GM06990 (cell line): ENCODE measurements at regions not wholly inside any gene's neighbourhood (a gene's known extent, or its start where the extent isn't known, plus 50 kb on each side); places are given as distances from the start of the nearest gene placed in this dataset.

Experiments used
- DNase-seq: peaks from one replicate; pipeline ENCODE4 v3.0.0-alpha.2; 2011; ENCODE audit not compliant: insufficient read length; ENCODE audit errors: extremely low read depth
- H3K27me3 ChIP-seq: replicated peaks from 2 replicates; pipeline ENCODE4 v1.6.0; 2011; ENCODE audit warnings: low read length; ENCODE audit not compliant: control insufficient read depth, insufficient read depth
- H3K36me3 ChIP-seq: 2 replicates; pipeline ENCODE4 v1.5.1; 2011; ENCODE audit warnings: low read length; ENCODE audit not compliant: control insufficient read depth, insufficient read depth
- H3K4me3 ChIP-seq: replicated peaks from 2 replicates; pipeline ENCODE4 v1.5.1; 2011; ENCODE audit warnings: low read depth, mild to moderate bottlenecking, control low read depth, low read length
- TF ChIP-seq, protein P1 (sequence below): IDR thresholded peaks from 2 replicates; pipeline ENCODE4 v1.5.1; 2011; ENCODE audit warnings: low read length, control low read depth, mild to moderate bottlenecking, inconsistent platforms; ENCODE audit not compliant: insufficient read depth, poor library complexity, severe bottlenecking

DNA sequence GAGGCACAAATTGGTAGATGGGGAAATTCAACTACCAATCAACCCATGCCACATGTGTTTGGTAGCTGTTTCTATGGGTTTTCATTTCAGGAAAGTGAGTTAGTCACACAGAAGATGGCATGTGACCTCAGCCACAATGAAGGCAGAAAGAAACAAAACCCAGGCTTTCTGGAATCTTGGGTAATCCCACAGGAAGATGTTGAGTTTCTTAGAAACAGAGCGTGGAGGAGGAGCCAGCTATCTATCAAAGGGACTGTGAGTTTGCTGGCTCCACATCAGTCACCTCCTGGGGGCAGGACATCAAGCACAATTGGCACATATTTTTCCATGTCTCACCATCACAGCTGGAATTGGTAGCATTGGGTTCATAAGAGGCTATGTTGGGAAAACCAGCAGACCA lies 188.9 kb upstream of the PLXNA2 start:
- Histone ChIP-seq H3K4me3 (no peak overlapping the region), H3K36me3 (no peaks in the 10 kb centered on the region), H3K27me3 (no peaks in the 10 kb centered on the region; the same call in 1 of the 2 replicates)
- no peak for DNase-seq
- TF ChIP-seq, protein P1, sequence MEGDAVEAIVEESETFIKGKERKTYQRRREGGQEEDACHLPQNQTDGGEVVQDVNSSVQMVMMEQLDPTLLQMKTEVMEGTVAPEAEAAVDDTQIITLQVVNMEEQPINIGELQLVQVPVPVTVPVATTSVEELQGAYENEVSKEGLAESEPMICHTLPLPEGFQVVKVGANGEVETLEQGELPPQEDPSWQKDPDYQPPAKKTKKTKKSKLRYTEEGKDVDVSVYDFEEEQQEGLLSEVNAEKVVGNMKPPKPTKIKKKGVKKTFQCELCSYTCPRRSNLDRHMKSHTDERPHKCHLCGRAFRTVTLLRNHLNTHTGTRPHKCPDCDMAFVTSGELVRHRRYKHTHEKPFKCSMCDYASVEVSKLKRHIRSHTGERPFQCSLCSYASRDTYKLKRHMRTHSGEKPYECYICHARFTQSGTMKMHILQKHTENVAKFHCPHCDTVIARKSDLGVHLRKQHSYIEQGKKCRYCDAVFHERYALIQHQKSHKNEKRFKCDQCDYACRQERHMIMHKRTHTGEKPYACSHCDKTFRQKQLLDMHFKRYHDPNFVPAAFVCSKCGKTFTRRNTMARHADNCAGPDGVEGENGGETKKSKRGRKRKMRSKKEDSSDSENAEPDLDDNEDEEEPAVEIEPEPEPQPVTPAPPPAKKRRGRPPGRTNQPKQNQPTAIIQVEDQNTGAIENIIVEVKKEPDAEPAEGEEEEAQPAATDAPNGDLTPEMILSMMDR = no peak

DNA sequence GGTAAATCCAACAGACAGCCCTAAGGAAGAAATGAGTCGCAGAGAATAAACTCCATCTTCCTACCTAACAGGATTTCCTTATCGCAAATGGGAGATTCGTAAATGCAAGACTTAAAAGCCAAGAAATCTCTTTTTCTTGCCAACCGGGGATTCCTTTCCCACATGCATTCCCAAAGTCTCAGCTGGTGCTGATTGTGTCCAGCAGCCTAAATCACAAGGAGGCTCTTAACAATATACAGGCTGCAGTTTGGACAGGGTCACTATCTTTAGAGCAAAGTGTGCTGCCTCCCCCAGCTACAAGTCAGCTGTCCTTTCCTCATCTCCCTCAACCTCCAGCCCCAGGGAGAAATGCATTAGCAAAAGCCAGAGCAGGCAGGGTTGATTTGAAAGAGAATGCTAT lies 189.8 kb upstream of the PLXNA2 start:
- Histone ChIP-seq H3K4me3 (no peak overlapping the region), H3K27me3 (no peaks in the 10 kb centered on the region; the same call in 1 of the 2 replicates), H3K36me3 (no peaks in the 10 kb centered on the region)
- TF ChIP-seq, protein P1 = no peak
- no peak for DNase-seq

- Histone ChIP-seq H3K36me3 (no peaks in the 10 kb centered on the region), H3K4me3 (no peak overlapping the region), H3K27me3 (no peaks in the 10 kb centered on the region)
- DNase-seq = no peak
- TF ChIP-seq, protein P1 = no peak
Observed at GRCh38 chr1:208437401-208437800, 193.2 kb upstream of the PLXNA2 start.

- TF ChIP-seq, protein P1 = no peak
- no peak for DNase-seq
- no peak overlapping the region for H3K4me3 ChIP-seq
- no peaks in the 10 kb centered on the region for H3K27me3 ChIP-seq
- H3K36me3 ChIP-seq = no peaks in the 10 kb centered on the region
Observed at GRCh38 chr1:208438112-208438699, 194.0 kb upstream of the PLXNA2 start.

- no peak for DNase-seq
- TF ChIP-seq, protein P1 = no peak
- H3K4me3 ChIP-seq = no peak overlapping the region
- H3K36me3 ChIP-seq = no peaks in the 10 kb centered on the region
- H3K27me3 ChIP-seq = no peaks in the 10 kb centered on the region
Observed at GRCh38 chr1:208445758-208446203, 201.6 kb upstream of the PLXNA2 start.

- TF ChIP-seq, protein P1 = no peak
Observed at GRCh38 chr1:208446271-208446691, 202.1 kb upstream of the PLXNA2 start.

More at GRCh38 chr1:208446271-208446691, 202.1 kb upstream of the PLXNA2 start:
- Histone ChIP-seq H3K27me3 (no peaks in the 10 kb centered on the region), H3K4me3 (no peak overlapping the region), H3K36me3 (no peaks in the 10 kb centered on the region)
- no peak for DNase-seq
